ENCODE measurements at regions not wholly inside any gene's neighbourhood (a gene's known extent, or its start where the extent isn't known, plus 50 kb on each side); places are given as distances from the start of the nearest gene placed in this dataset.

DNA sequence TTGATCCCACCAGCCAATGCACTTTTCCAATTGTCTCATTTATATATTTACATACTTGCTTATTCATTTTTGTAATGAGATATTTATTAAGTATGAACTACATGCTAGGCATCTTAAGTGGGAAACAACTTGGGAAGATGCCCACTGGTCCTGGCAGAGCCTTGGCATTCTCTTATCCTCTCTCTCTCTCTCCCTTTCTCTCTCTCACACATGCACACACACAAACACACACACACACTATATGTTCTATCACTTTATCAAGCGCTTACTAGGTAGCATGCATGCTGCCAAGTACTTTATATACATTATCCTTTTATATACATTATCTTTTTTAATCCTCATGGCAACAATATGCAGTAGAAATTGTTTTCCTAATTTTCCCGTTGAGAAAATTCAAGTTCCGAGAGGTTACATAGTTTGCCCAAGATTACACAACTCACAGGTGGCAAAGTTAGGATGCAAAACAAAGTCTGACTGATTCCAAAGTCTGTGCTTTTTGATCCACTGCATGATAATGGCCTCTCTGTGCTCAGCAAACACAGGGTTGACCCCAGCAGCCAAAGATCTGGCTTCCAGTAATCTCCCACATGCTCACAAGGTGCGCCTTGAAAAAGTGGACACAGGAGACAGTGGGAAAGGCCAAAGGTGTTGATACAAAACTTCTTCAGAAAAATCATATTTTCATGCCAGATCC lies 173.1 kb upstream of the KLF3 start (continued):
- TF ChIP-seq, protein P1, sequence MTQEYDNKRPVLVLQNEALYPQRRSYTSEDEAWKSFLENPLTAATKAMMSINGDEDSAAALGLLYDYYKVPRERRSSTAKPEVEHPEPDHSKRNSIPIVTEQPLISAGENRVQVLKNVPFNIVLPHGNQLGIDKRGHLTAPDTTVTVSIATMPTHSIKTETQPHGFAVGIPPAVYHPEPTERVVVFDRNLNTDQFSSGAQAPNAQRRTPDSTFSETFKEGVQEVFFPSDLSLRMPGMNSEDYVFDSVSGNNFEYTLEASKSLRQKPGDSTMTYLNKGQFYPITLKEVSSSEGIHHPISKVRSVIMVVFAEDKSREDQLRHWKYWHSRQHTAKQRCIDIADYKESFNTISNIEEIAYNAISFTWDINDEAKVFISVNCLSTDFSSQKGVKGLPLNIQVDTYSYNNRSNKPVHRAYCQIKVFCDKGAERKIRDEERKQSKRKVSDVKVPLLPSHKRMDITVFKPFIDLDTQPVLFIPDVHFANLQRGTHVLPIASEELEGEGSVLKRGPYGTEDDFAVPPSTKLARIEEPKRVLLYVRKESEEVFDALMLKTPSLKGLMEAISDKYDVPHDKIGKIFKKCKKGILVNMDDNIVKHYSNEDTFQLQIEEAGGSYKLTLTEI (CRISPR knock-in tag; conservative IDR thresholded peaks at IDR 0.05), result no peak
- TF ChIP-seq ZNF670 (CRISPR knock-in tag; IDR thresholded peaks at IDR 0.05; ENCODE audit: borderline replicate concordance), result peak; percentile 86; the same call in 1 of the 2 replicates
- TF ChIP-seq ZNF3 (CRISPR knock-in tag; IDR thresholded peaks at IDR 0.05), result no peak
- TF ChIP-seq ZNF44 (CRISPR knock-in tag; IDR thresholded peaks at IDR 0.05), result no peak
- peak; percentile 90 for TF ChIP-seq POGZ (CRISPR knock-in tag; IDR thresholded peaks at IDR 0.05)
- TF ChIP-seq, protein P2, sequence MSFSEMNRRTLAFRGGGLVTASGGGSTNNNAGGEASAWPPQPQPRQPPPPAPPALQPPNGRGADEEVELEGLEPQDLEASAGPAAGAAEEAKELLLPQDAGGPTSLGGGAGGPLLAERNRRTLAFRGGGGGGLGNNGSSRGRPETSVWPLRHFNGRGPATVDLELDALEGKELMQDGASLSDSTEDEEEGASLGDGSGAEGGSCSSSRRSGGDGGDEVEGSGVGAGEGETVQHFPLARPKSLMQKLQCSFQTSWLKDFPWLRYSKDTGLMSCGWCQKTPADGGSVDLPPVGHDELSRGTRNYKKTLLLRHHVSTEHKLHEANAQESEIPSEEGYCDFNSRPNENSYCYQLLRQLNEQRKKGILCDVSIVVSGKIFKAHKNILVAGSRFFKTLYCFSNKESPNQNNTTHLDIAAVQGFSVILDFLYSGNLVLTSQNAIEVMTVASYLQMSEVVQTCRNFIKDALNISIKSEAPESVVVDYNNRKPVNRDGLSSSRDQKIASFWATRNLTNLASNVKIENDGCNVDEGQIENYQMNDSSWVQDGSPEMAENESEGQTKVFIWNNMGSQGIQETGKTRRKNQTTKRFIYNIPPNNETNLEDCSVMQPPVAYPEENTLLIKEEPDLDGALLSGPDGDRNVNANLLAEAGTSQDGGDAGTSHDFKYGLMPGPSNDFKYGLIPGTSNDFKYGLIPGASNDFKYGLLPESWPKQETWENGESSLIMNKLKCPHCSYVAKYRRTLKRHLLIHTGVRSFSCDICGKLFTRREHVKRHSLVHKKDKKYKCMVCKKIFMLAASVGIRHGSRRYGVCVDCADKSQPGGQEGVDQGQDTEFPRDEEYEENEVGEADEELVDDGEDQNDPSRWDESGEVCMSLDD (CRISPR knock-in tag; IDR thresholded peaks at IDR 0.05; ENCODE audit: borderline replicate concordance), result no peak
- TF ChIP-seq, protein P3, sequence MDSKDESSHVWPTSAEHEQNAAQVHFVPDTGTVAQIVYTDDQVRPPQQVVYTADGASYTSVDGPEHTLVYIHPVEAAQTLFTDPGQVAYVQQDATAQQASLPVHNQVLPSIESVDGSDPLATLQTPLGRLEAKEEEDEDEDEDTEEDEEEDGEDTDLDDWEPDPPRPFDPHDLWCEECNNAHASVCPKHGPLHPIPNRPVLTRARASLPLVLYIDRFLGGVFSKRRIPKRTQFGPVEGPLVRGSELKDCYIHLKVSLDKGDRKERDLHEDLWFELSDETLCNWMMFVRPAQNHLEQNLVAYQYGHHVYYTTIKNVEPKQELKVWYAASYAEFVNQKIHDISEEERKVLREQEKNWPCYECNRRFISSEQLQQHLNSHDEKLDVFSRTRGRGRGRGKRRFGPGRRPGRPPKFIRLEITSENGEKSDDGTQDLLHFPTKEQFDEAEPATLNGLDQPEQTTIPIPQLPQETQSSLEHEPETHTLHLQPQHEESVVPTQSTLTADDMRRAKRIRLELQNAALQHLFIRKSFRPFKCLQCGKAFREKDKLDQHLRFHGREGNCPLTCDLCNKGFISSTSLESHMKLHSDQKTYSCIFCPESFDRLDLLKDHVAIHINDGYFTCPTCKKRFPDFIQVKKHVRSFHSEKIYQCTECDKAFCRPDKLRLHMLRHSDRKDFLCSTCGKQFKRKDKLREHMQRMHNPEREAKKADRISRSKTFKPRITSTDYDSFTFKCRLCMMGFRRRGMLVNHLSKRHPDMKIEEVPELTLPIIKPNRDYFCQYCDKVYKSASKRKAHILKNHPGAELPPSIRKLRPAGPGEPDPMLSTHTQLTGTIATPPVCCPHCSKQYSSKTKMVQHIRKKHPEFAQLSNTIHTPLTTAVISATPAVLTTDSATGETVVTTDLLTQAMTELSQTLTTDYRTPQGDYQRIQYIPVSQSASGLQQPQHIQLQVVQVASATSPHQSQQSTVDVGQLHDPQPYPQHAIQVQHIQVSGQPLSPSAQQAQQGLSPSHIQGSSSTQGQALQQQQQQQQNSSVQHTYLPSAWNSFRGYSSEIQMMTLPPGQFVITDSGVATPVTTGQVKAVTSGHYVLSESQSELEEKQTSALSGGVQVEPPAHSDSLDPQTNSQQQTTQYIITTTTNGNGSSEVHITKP (CRISPR knock-in tag; IDR thresholded peaks at IDR 0.05; ENCODE audit: low read depth), result peak; percentile 52; the same call in 1 of the 2 replicates
- no peak for TF ChIP-seq TP53 (CRISPR knock-in tag; conservative IDR thresholded peaks at IDR 0.05)
- TF ChIP-seq, protein P4, sequence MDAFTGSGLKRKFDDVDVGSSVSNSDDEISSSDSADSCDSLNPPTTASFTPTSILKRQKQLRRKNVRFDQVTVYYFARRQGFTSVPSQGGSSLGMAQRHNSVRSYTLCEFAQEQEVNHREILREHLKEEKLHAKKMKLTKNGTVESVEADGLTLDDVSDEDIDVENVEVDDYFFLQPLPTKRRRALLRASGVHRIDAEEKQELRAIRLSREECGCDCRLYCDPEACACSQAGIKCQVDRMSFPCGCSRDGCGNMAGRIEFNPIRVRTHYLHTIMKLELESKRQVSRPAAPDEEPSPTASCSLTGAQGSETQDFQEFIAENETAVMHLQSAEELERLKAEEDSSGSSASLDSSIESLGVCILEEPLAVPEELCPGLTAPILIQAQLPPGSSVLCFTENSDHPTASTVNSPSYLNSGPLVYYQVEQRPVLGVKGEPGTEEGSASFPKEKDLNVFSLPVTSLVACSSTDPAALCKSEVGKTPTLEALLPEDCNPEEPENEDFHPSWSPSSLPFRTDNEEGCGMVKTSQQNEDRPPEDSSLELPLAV (CRISPR knock-in tag; conservative IDR thresholded peaks at IDR 0.05; ENCODE audit: low read depth), result no peak
- TF ChIP-seq, protein P5, sequence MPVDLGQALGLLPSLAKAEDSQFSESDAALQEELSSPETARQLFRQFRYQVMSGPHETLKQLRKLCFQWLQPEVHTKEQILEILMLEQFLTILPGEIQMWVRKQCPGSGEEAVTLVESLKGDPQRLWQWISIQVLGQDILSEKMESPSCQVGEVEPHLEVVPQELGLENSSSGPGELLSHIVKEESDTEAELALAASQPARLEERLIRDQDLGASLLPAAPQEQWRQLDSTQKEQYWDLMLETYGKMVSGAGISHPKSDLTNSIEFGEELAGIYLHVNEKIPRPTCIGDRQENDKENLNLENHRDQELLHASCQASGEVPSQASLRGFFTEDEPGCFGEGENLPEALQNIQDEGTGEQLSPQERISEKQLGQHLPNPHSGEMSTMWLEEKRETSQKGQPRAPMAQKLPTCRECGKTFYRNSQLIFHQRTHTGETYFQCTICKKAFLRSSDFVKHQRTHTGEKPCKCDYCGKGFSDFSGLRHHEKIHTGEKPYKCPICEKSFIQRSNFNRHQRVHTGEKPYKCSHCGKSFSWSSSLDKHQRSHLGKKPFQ (CRISPR knock-in tag; IDR thresholded peaks at IDR 0.05; ENCODE audit: insufficient replicate concordance), result no peak
- TF ChIP-seq KDM5A (IDR thresholded peaks at IDR 0.05; ENCODE audit: borderline replicate concordance, low read length), result 0 out of 2 replicates have a peak, but pooled peaks have one; percentile 33
- TF ChIP-seq RFX1 (IDR thresholded peaks at IDR 0.05), result no peak
- no peak for TF ChIP-seq ZNF496 (CRISPR knock-in tag; IDR thresholded peaks at IDR 0.05; ENCODE audit: insufficient replicate concordance)
- TF ChIP-seq ASH2L (IDR thresholded peaks at IDR 0.05; ENCODE audit: insufficient read length, low read depth, low read length), result peak; percentile 86
- TF ChIP-seq ZNF431 (CRISPR knock-in tag; IDR thresholded peaks at IDR 0.05; ENCODE audit: borderline replicate concordance, low read depth), result peak; percentile 51; the same call in 1 of the 2 replicates
- 0 out of 2 replicates have a peak, but pooled peaks have one; percentile 57 for TF ChIP-seq ZNF761 (CRISPR knock-in tag; conservative IDR thresholded peaks at IDR 0.05)
